Mesendoderm (in vitro differentiated cells): ENCODE measurements at regions not wholly inside any gene's neighbourhood (a gene's known extent, or its start where the extent isn't known, plus 50 kb on each side); places are given as distances from the start of the nearest gene placed in this dataset.

Source experiments
- DNase-seq: peaks from one replicate; pipeline ENCODE4 v3.0.0; 2013
- H2AK5ac ChIP-seq: 2 replicates; pipeline ENCODE4 v1.6.1; 2013; ENCODE audit warnings: low read length, inconsistent platforms
- H2BK120ac ChIP-seq: 2 replicates; pipeline ENCODE4 v1.6.1; 2013; ENCODE audit warnings: low read depth, mild to moderate bottlenecking, low read length, moderate library complexity, mixed read lengths
- H2BK15ac ChIP-seq: replicated peaks from 2 replicates; pipeline ENCODE4 v1.6.1; 2013; ENCODE audit warnings: low read depth, mild to moderate bottlenecking, moderate library complexity
- H2BK5ac ChIP-seq: 2 replicates; pipeline ENCODE4 v1.6.1; 2013; ENCODE audit warnings: low read length, inconsistent platforms
- H3K18ac ChIP-seq: 2 replicates; pipeline ENCODE4 v1.6.1; 2013; ENCODE audit warnings: mild to moderate bottlenecking, low read length, mixed read lengths
- H3K23ac ChIP-seq: one replicate; pipeline ENCODE4 v1.6.1; 2013; ENCODE audit warnings: low read length
- H3K27ac ChIP-seq: 2 replicates; pipeline ENCODE4 v1.5.1; 2013; ENCODE audit warnings: low read depth, mild to moderate bottlenecking, inconsistent platforms, low read length, moderate library complexity
- H3K27me3 ChIP-seq: 2 replicates; pipeline ENCODE4 v1.6.1; 2013; ENCODE audit warnings: low read length, control low read depth, mild to moderate bottlenecking, inconsistent platforms; ENCODE audit not compliant: insufficient read depth, poor library complexity
- H3K36me3 ChIP-seq: 2 replicates; pipeline ENCODE4 v1.6.1; 2013; ENCODE audit warnings: low read length, inconsistent platforms; ENCODE audit not compliant: control insufficient read depth, insufficient read depth
- H3K4ac ChIP-seq: one replicate; pipeline ENCODE4 v1.6.1; 2013; ENCODE audit warnings: low read depth, mild to moderate bottlenecking, low read length, moderate library complexity
- H3K4me1 ChIP-seq: 2 replicates; pipeline ENCODE4 v1.6.1; 2013; ENCODE audit warnings: low read depth, low read length, inconsistent platforms; ENCODE audit not compliant: control insufficient read depth
- H3K4me2 ChIP-seq: 2 replicates; pipeline ENCODE4 v1.6.1; 2013; ENCODE audit warnings: low read length
- H3K4me3 ChIP-seq: 2 replicates; pipeline ENCODE4 v1.5.1; 2013; ENCODE audit warnings: mild to moderate bottlenecking, low read length
- H3K56ac ChIP-seq: one replicate; pipeline ENCODE4 v1.6.1; 2013; ENCODE audit warnings: low read length
- H3K79me1 ChIP-seq: 2 replicates; pipeline ENCODE4 v1.6.1; 2013; ENCODE audit warnings: low read length, inconsistent platforms
- H3K79me2 ChIP-seq: 2 replicates; pipeline ENCODE4 v1.6.1; 2013; ENCODE audit warnings: mild to moderate bottlenecking, low read length; ENCODE audit not compliant: control insufficient read depth, insufficient read depth
- H3K9ac ChIP-seq: 2 replicates; pipeline ENCODE4 v1.6.1; 2013; ENCODE audit warnings: low read length, inconsistent platforms
- H4K5ac ChIP-seq: one replicate; pipeline ENCODE4 v1.6.1; 2013; ENCODE audit warnings: low read length
- H4K8ac ChIP-seq: one replicate; pipeline ENCODE4 v1.6.1; 2013; ENCODE audit warnings: low read depth, mild to moderate bottlenecking, control low read depth, low read length, moderate library complexity
- WGBS: extraction: QIAGEN DNeasy Blood & Tissue Kit; methylation state at CpG from one replicate; pipeline ENCODE4 v1.1.7; 2013; ENCODE audit warnings: low lambda C conversion rate, missing lambda C conversion rate; ENCODE audit not compliant: insufficient coverage; ENCODE audit errors: extremely low coverage; 5-methylcytosine and 5-hydroxymethylcytosine counted together

DNA sequence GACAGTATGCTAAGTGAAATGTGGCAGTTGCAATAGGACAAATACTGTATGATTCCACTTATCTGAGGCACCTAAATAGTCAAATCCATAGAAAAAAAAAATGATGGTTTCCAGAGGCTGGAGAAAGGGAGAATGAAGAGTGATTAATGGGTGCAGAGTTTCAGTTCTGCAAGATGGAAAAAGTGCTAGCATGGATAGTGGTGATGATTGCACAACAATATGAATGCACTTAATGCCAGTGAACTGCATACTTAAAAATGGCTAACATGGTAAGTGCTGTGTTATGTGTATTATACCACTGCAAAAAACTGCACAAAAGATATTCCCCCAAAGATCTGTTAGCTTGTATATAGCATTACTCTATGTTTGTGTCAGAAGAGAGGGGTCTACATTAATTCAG, 185.4 kb downstream of the INHBB start:
- H3K27me3 ChIP-seq = no peaks in the 10 kb centered on the region
- H4K8ac ChIP-seq = no peak overlapping the region
- no peak overlapping the region for H4K5ac ChIP-seq
- no peak for DNase-seq
- no peaks in the 10 kb centered on the region for H3K36me3 ChIP-seq
- H2BK15ac ChIP-seq = no peak overlapping the region
- H3K4me3 ChIP-seq = no peak overlapping the region
- H3K18ac ChIP-seq = no peak overlapping the region
- no peak overlapping the region for H3K56ac ChIP-seq
- H3K4ac ChIP-seq = no peak overlapping the region
- no peak overlapping the region for H3K27ac ChIP-seq
- H2BK120ac ChIP-seq = no peak overlapping the region
- no peaks in the 10 kb centered on the region for H3K4me1 ChIP-seq
- H3K4me2 ChIP-seq = no peak overlapping the region
- no peak overlapping the region for H2AK5ac ChIP-seq
- no peak overlapping the region for H3K9ac ChIP-seq
- H3K79me2 ChIP-seq = no peaks in the 10 kb centered on the region
- H3K23ac ChIP-seq = no peak overlapping the region
- no peaks in the 10 kb centered on the region for H3K79me1 ChIP-seq
- no peak overlapping the region for H2BK5ac ChIP-seq

DNA sequence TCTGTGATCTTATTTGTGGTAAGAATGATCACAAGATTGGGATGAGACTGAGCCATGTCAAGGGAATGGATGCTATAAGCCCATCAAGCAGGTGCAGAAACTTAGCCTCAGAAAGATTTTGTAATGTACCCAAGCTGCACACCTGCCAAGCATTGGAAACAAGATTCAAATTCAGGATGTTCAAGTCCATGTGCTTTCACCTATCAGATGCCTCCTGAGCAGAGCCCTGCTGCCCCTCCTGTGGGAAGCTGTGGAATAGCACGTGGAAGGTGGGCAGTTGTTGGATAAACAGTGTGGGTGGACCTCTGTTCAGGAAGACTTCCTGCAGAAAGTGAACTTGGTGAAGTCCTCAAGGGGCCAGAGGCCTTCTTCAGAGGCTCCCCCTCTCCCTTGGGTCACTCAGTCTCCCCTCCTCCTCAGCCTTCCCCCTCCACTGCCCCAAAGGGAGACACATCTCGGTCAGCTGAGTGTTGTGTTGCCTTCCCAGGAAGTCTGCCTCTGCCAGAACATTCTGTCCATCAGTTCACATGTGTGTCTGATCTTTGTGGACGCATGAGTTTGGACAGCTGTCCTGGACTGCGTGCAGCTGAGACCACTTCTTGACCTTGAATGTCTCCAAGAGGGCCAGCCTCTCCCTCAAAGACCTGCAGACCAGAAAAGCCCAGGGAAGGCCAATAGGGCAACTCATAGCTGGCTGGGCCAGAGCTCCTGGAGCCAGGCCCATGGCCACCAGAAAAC, 186.1 kb downstream of the INHBB start:
- Histone ChIP-seq H3K36me3 (no peaks in the 10 kb centered on the region), H2BK15ac (no peak overlapping the region), H3K4me1 (no peaks in the 10 kb centered on the region), H2BK120ac (no peak overlapping the region), H3K79me2 (no peaks in the 10 kb centered on the region), H3K4me3 (no peak overlapping the region), H3K4ac (no peak overlapping the region), H3K4me2 (no peak overlapping the region), H4K8ac (no peak overlapping the region), H4K5ac (no peak overlapping the region), H3K27ac (no peak overlapping the region), H3K79me1 (no peaks in the 10 kb centered on the region), H3K27me3 (no peaks in the 10 kb centered on the region), H3K56ac (no peak overlapping the region), H2AK5ac (no peak overlapping the region), H3K23ac (no peak overlapping the region), H2BK5ac (no peak overlapping the region), H3K18ac (no peak overlapping the region), H3K9ac (no peak overlapping the region)
- no peak for DNase-seq
- no CpG with 5 or more reads among the region's 4 CpGs for WGBS

DNA sequence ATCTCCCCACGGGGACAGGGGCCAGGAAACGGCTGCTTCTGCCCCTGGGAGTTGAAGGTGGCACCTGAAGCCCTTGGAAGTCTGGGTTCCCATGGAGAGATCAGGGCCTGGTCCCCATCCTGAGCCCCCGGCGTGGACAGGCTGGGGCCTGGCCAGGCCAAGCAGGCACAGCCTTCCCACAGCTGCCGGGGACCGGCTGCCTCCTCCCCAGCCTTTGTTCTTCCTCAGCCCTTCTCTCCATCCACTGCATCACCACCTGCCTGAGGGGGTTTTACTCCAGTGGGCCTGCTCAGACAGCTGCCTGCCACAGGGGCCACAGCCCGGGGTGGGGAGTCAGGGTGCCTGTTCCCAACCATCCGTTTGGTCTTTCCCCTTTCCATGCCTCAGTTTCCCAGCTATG, 187.7 kb downstream of the INHBB start:
- Histone ChIP-seq H2BK5ac (no peak overlapping the region), H3K9ac (no peak overlapping the region), H2BK120ac (no peak overlapping the region), H3K4me3 (no peak overlapping the region), H3K56ac (no peak overlapping the region), H3K23ac (no peak overlapping the region), H3K4me1 (no peaks in the 10 kb centered on the region), H2AK5ac (no peak overlapping the region), H2BK15ac (no peak overlapping the region), H3K27ac (no peak overlapping the region), H3K79me2 (no peaks in the 10 kb centered on the region), H3K36me3 (no peaks in the 10 kb centered on the region), H3K4me2 (no peak overlapping the region), H3K27me3 (no peaks in the 10 kb centered on the region), H4K8ac (no peak overlapping the region), H3K18ac (no peak overlapping the region), H3K79me1 (no peaks in the 10 kb centered on the region), H4K5ac (no peak overlapping the region), H3K4ac (no peak overlapping the region)
- DNase-seq = no peak
- WGBS = no CpG with 5 or more reads among the region's 8 CpGs

DNA sequence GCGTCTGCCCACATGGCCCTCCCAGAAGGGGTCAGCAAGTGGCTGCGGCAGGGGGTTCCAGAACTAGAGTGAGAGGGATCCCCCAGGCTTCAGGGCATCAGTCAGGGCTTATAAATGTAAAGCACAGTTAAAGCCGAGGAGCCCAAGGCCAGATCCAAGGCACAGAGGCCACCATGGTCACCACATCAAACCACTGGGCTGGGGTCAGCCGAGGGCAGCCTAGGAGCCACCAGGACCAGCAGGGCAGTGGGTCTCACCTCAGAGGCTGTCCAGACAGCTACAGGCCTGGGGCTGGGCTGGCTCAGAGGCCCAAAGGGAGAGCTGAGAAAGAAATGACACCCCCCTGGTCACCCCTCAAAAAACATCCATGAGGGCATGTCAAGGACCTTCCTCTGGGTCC, 188.5 kb downstream of the INHBB start:
- Histone ChIP-seq H3K4me3 (no peak overlapping the region), H3K4ac (no peak overlapping the region), H3K4me2 (no peak overlapping the region), H3K79me2 (no peaks in the 10 kb centered on the region), H2BK15ac (no peak overlapping the region), H3K18ac (no peak overlapping the region), H2BK120ac (no peak overlapping the region), H4K8ac (no peak overlapping the region), H3K27ac (no peak overlapping the region), H2BK5ac (no peak overlapping the region), H3K79me1 (no peaks in the 10 kb centered on the region), H3K27me3 (no peaks in the 10 kb centered on the region), H3K9ac (no peak overlapping the region), H3K23ac (no peak overlapping the region), H2AK5ac (no peak overlapping the region), H4K5ac (no peak overlapping the region), H3K4me1 (no peaks in the 10 kb centered on the region), H3K56ac (no peak overlapping the region), H3K36me3 (no peaks in the 10 kb centered on the region)
- no CpG with 5 or more reads among the region's 4 CpGs for WGBS
- DNase-seq = no peak

DNA sequence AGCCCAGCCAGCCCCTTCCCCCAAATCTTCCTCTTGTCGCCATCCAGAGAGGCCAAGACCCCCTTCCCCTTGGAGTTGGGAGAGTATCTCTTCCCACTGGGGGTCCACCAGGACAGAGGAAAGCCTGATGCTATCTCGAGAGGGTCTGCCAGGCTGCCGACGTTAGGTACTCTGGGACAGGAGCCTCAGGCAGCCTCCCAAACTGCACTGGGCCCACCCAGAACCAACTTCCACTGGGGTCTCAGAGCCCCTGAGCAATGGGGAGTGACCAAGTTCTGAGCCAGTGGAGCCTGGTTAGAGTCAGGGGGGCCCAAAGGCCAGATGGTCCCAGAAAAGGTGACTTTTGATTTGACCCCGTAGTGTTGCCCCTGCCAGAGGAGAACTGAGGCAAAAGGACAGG, 189.1 kb downstream of the INHBB start:
- no peak for DNase-seq
- Histone ChIP-seq H3K23ac (no peak overlapping the region), H3K27me3 (no peaks in the 10 kb centered on the region), H3K18ac (no peak overlapping the region), H3K79me1 (no peaks in the 10 kb centered on the region), H4K5ac (no peak overlapping the region), H3K27ac (no peak overlapping the region), H3K36me3 (no peaks in the 10 kb centered on the region), H2BK5ac (no peak overlapping the region), H2BK120ac (no peak overlapping the region), H3K56ac (no peak overlapping the region), H3K4me3 (no peak overlapping the region), H2BK15ac (no peak overlapping the region), H3K9ac (no peak overlapping the region), H2AK5ac (no peak overlapping the region), H4K8ac (no peak overlapping the region), H3K4me1 (no peaks in the 10 kb centered on the region), H3K4ac (no peak overlapping the region), H3K79me2 (no peaks in the 10 kb centered on the region), H3K4me2 (no peak overlapping the region)
- no CpG with 5 or more reads among the region's 5 CpGs for WGBS

DNA sequence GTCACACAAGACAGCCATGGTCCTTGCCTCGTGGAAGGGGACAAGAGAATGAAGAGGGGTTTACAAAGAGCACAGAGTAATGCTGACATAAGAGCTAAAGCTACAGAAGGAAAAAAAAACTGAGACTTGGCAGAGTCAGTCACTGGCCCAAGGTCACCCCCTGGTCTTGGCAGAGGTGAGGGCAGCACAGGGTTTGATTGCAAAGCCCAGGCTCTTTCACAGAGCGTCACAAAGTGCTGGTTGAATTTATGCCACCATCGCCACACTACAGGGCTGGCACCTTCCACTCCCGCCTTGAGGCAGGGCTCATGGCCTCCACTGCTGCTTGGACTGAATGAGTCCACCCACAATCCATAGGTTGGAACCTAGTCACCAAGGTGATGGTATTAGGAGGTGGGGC, 190.2 kb downstream of the INHBB start:
- no peak overlapping the region for H2AK5ac ChIP-seq
- no peak overlapping the region for H3K4me2 ChIP-seq
- no peak overlapping the region for H2BK120ac ChIP-seq
- H3K79me2 ChIP-seq = no peaks in the 10 kb centered on the region
- H3K27ac ChIP-seq = no peak overlapping the region
- no peak for DNase-seq
- H3K56ac ChIP-seq = no peak overlapping the region
- no peaks in the 10 kb centered on the region for H3K79me1 ChIP-seq
- no peaks in the 10 kb centered on the region for H3K27me3 ChIP-seq
- H3K18ac ChIP-seq = no peak overlapping the region
- no peak overlapping the region for H4K5ac ChIP-seq
- no CpG with 5 or more reads among the region's 4 CpGs for WGBS
- H3K23ac ChIP-seq = no peak overlapping the region
- no peak overlapping the region for H3K4ac ChIP-seq
- H3K4me1 ChIP-seq = peaks cover 2% of the 10 kb centered on the region
- H2BK15ac ChIP-seq = no peak overlapping the region
- no peak overlapping the region for H2BK5ac ChIP-seq
- no peaks in the 10 kb centered on the region for H3K36me3 ChIP-seq
- H3K4me3 ChIP-seq = no peak overlapping the region
- H4K8ac ChIP-seq = no peak overlapping the region
- H3K9ac ChIP-seq = no peak overlapping the region
